PC-3 (cell line): ENCODE measurements at regions not wholly inside any gene's neighbourhood (a gene's known extent, or its start where the extent isn't known, plus 50 kb on each side); places are given as distances from the start of the nearest gene placed in this dataset.

Source experiments
- ATAC-seq: fragments of 200-7000 bp; cut with Tn5 transposase; 2 replicates; pipeline ENCODE4 v1.9.1; 2020; ENCODE audit warnings: mild to moderate bottlenecking, moderate library complexity
- BruUV-seq: library from RNA; stranded (reverse); fragments of 400-500 nt; replicated peaks from 2 replicates; lab custom pipeline; 2021; lab: Mats Ljungman, UMichigan
- CTCF ChIA-PET: fragments of 300-600 bp; sonication (Branson Sonifier 250); formaldehyde crosslinking; loops from one replicate; lab custom pipeline; 2022; ENCODE audit warnings: antibody characterized with exemption; lab: Charles Lee
- POLR2A ChIA-PET: fragments of 300-600 bp; sonication (Branson Sonifier 250); formaldehyde crosslinking; loops from one replicate; lab custom pipeline; 2022; ENCODE audit warnings: antibody characterized with exemption; ENCODE audit not compliant: unreplicated experiment; lab: Charles Lee
- DNase-seq: peaks from one replicate; pipeline ENCODE4 v3.0.0-alpha.2; 2015
- H2AFZ ChIP-seq: fragments of 300-600 bp; sonication (generic); 2 replicates; pipeline ENCODE4 v1.6.0; 2016; ENCODE audit warnings: antibody characterized with exemption, low read length
- H3F3A ChIP-seq: fragments of 300-600 bp; sonication (generic); one replicate; pipeline ENCODE4 v1.6.0; 2017; ENCODE audit warnings: antibody characterized with exemption, low read length, control low read depth, mild to moderate bottlenecking; ENCODE audit not compliant: unreplicated experiment
- H3K27ac ChIP-seq: fragments of 300-600 bp; sonication (generic); 2 replicates; pipeline ENCODE4 v1.5.1; 2016; ENCODE audit warnings: mild to moderate bottlenecking, low read length
- H3K27me3 ChIP-seq: fragments of 300-600 bp; sonication (generic); 2 replicates; pipeline ENCODE4 v1.6.1; 2016; ENCODE audit warnings: low read length, mixed read lengths
- H3K36me3 ChIP-seq: fragments of 300-600 bp; sonication (generic); 2 replicates; pipeline ENCODE4 v1.6.1; 2016; ENCODE audit warnings: low read depth, mixed run types, low read length, mixed read lengths
- H3K4me1 ChIP-seq: fragments of 300-600 bp; sonication (generic); 2 replicates; pipeline ENCODE4 v1.5.1; 2016; ENCODE audit warnings: low read length; ENCODE audit not compliant: insufficient read depth
- H3K4me2 ChIP-seq: fragments of 300-600 bp; sonication (generic); 2 replicates; pipeline ENCODE4 v1.6.0; 2016; ENCODE audit warnings: low read length
- H3K4me3 ChIP-seq: fragments of 300-600 bp; sonication (generic); 2 replicates; pipeline ENCODE4 v1.5.1; 2016; ENCODE audit warnings: mild to moderate bottlenecking, low read length, mixed read lengths
- H3K79me2 ChIP-seq: fragments of 300-600 bp; sonication (generic); 2 replicates; pipeline ENCODE4 v1.6.1; 2017; ENCODE audit warnings: low read length, mixed read lengths
- H3K9ac ChIP-seq: fragments of 300-600 bp; sonication (generic); 2 replicates; pipeline ENCODE4 v1.6.0; 2016; ENCODE audit warnings: mild to moderate bottlenecking, low read length
- H3K9me2 ChIP-seq: fragments of 300-600 bp; sonication (generic); replicated peaks from 2 replicates; pipeline ENCODE4 v1.6.1; 2016; ENCODE audit warnings: mixed run types, low read length, mixed read lengths
- H3K9me3 ChIP-seq: fragments of 300-600 bp; sonication (generic); 2 replicates; pipeline ENCODE4 v1.6.1; 2016; ENCODE audit warnings: low read length, mixed read lengths
- H4K20me1 ChIP-seq: fragments of 300-600 bp; sonication (generic); 2 replicates; pipeline ENCODE4 v1.6.1; 2016; ENCODE audit warnings: low read length, mixed read lengths
- CTCF ChIP-seq: fragments of 300-600 bp; sonication (generic); conservative IDR thresholded peaks from 2 replicates; pipeline ENCODE4 v1.5.1; 2017; ENCODE audit warnings: antibody characterized with exemption, low read depth, mild to moderate bottlenecking, low read length
- EZH2 ChIP-seq: fragments of 300-600 bp; sonication (generic); IDR thresholded peaks from one replicate; pipeline ENCODE4 v1.6.1; 2017; ENCODE audit warnings: antibody characterized with exemption, mild to moderate bottlenecking, low read length; ENCODE audit not compliant: unreplicated experiment
- EZH2phosphoT487 ChIP-seq: fragments of 300-600 bp; sonication (generic); IDR thresholded peaks from 2 replicates; pipeline ENCODE4 v1.6.1; 2018; ENCODE audit warnings: mild to moderate bottlenecking, antibody characterized with exemption, low read length, borderline replicate concordance
- intact Hi-C: fragments of 100-400 bp; cut with micrococcal nuclease; formaldehyde crosslinking; loops from 2 replicates; pipeline ENCODE4 v1.9.0; 2023

GRCh38 chr12:98419081-98419794 lies 96.2 kb upstream of the TMPO start:
- POLR2A ChIA-PET = no interaction called here
- no TSS peak for BruUV-seq
- Histone ChIP-seq H3K9me3 (no peaks in the 10 kb centered on the region), H3K4me2 (peak overlapping the region; percentile 26; the same call in 1 of the 2 replicates), H3K9ac (no peak overlapping the region), H3K27ac (no peak overlapping the region), H3K27me3 (no peaks in the 10 kb centered on the region), H4K20me1 (no peaks in the 10 kb centered on the region), H3K79me2 (no peaks in the 10 kb centered on the region), H3K4me1 (peaks cover 15% of the 10 kb centered on the region), H3F3A (no peaks in the 10 kb centered on the region), H3K9me2 (no peaks in the 10 kb centered on the region), H2AFZ (peak overlapping the region; percentile 31), H3K4me3 (peak overlapping the region; percentile 5; the same call in 1 of the 2 replicates), H3K36me3 (no peaks in the 10 kb centered on the region)
- CTCF ChIA-PET = no interaction called here
- ATAC-seq (no peak), DNase-seq (no peak)
- intact Hi-C loops = loop anchor here (5.0 kb wide), 1 partner anchor 578 kb away; no protein-coding TSS in a partner anchor
- no peak for TF ChIP-seq EZH2phosphoT487
- TF ChIP-seq EZH2 = no peak
- TF ChIP-seq CTCF = no peak

- H3K27ac ChIP-seq = no peak overlapping the region
- CTCF ChIA-PET = no interaction called here
- no peak overlapping the region for H3K9ac ChIP-seq
- no peaks in the 10 kb centered on the region for H4K20me1 ChIP-seq
- POLR2A ChIA-PET = no interaction called here
- peaks cover 20% of the 10 kb centered on the region for H3K4me1 ChIP-seq
- no peaks in the 10 kb centered on the region for H3K9me2 ChIP-seq
- intact Hi-C loops = loop anchor here (5.0 kb wide), 1 partner anchor 577 kb away; no protein-coding TSS in a partner anchor
- no peaks in the 10 kb centered on the region for H3K9me3 ChIP-seq
- no peak overlapping the region for H3K4me3 ChIP-seq
- TF ChIP-seq EZH2phosphoT487 (no peak), CTCF (no peak), EZH2 (no peak)
- ATAC-seq (no peak), DNase-seq (no peak)
- no peak overlapping the region for H3K4me2 ChIP-seq
- H3K27me3 ChIP-seq = no peaks in the 10 kb centered on the region
- no peaks in the 10 kb centered on the region for H3K36me3 ChIP-seq
- H2AFZ ChIP-seq = no peak overlapping the region
- no peaks in the 10 kb centered on the region for H3K79me2 ChIP-seq
- H3F3A ChIP-seq = no peaks in the 10 kb centered on the region
- BruUV-seq = no TSS peak
Measured at GRCh38 chr12:98419795-98420404, 95.5 kb upstream of the TMPO start.

GRCh38 chr12:98420461-98420860 lies 94.9 kb upstream of the TMPO start:
- H3K9ac ChIP-seq = no peak overlapping the region
- no peaks in the 10 kb centered on the region for H4K20me1 ChIP-seq
- H3K79me2 ChIP-seq = no peaks in the 10 kb centered on the region
- CTCF ChIA-PET = no interaction called here
- H2AFZ ChIP-seq = no peak overlapping the region
- H3K27me3 ChIP-seq = no peaks in the 10 kb centered on the region
- DNase-seq (no peak), ATAC-seq (no peak)
- H3K4me3 ChIP-seq = no peak overlapping the region
- H3K4me2 ChIP-seq = no peak overlapping the region
- peaks cover 20% of the 10 kb centered on the region for H3K4me1 ChIP-seq
- H3F3A ChIP-seq = no peaks in the 10 kb centered on the region
- no peak overlapping the region for H3K27ac ChIP-seq
- intact Hi-C loops = no loop called here
- no peaks in the 10 kb centered on the region for H3K9me2 ChIP-seq
- TF ChIP-seq EZH2phosphoT487 (no peak), EZH2 (no peak), CTCF (no peak)
- H3K36me3 ChIP-seq = no peaks in the 10 kb centered on the region
- no peaks in the 10 kb centered on the region for H3K9me3 ChIP-seq
- POLR2A ChIA-PET = no interaction called here
- no TSS peak for BruUV-seq
